GM23338 (cell line): ENCODE measurements at regions not wholly inside any gene's neighbourhood (a gene's known extent, or its start where the extent isn't known, plus 50 kb on each side); places are given as distances from the start of the nearest gene placed in this dataset.

Experiments
- CREB1 ChIP-seq: fragments of 250-450 bp; sonication (Bioruptor Pico); IDR thresholded peaks from 2 replicates; pipeline ENCODE4 v1.5.0; 2020; ENCODE audit warnings: low read depth, mild to moderate bottlenecking, moderate library complexity
- POLR2AphosphoS5 ChIP-seq: IDR thresholded peaks from 2 replicates; pipeline ENCODE4 v1.6.1; 2016; ENCODE audit warnings: antibody characterized with exemption, low read depth
- TF ChIP-seq, protein P1 (sequence below): IDR thresholded peaks from one replicate; pipeline ENCODE4 v1.6.1; 2018; ENCODE audit warnings: antibody characterized with exemption; ENCODE audit not compliant: unreplicated experiment
- TF ChIP-seq, protein P2 (sequence below), 2 experiments: fragments of 200-600 bp in 1 of 2; sonication (generic) in 1 of 2; conservative IDR thresholded peaks; 2 replicates each; pipeline versions ENCODE4 v1.5.1 to v1.6.1; 2016 to 2017; ENCODE audit warnings: antibody characterized with exemption in 2 of 2, low read depth in 2 of 2, mild to moderate bottlenecking in 2 of 2, moderate library complexity in 1 of 2
- TF ChIP-seq, protein P3 (sequence below): IDR thresholded peaks from 2 replicates; pipeline ENCODE4 v1.6.1; 2016; ENCODE audit warnings: antibody characterized with exemption

GRCh38 chr14:98137131-98138025 is 1134.6 kb downstream of the BCL11B start:
- TF ChIP-seq, protein P1, sequence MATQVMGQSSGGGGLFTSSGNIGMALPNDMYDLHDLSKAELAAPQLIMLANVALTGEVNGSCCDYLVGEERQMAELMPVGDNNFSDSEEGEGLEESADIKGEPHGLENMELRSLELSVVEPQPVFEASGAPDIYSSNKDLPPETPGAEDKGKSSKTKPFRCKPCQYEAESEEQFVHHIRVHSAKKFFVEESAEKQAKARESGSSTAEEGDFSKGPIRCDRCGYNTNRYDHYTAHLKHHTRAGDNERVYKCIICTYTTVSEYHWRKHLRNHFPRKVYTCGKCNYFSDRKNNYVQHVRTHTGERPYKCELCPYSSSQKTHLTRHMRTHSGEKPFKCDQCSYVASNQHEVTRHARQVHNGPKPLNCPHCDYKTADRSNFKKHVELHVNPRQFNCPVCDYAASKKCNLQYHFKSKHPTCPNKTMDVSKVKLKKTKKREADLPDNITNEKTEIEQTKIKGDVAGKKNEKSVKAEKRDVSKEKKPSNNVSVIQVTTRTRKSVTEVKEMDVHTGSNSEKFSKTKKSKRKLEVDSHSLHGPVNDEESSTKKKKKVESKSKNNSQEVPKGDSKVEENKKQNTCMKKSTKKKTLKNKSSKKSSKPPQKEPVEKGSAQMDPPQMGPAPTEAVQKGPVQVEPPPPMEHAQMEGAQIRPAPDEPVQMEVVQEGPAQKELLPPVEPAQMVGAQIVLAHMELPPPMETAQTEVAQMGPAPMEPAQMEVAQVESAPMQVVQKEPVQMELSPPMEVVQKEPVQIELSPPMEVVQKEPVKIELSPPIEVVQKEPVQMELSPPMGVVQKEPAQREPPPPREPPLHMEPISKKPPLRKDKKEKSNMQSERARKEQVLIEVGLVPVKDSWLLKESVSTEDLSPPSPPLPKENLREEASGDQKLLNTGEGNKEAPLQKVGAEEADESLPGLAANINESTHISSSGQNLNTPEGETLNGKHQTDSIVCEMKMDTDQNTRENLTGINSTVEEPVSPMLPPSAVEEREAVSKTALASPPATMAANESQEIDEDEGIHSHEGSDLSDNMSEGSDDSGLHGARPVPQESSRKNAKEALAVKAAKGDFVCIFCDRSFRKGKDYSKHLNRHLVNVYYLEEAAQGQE: no peak
- no peak for TF ChIP-seq POLR2AphosphoS5
- TF ChIP-seq, protein P2, sequence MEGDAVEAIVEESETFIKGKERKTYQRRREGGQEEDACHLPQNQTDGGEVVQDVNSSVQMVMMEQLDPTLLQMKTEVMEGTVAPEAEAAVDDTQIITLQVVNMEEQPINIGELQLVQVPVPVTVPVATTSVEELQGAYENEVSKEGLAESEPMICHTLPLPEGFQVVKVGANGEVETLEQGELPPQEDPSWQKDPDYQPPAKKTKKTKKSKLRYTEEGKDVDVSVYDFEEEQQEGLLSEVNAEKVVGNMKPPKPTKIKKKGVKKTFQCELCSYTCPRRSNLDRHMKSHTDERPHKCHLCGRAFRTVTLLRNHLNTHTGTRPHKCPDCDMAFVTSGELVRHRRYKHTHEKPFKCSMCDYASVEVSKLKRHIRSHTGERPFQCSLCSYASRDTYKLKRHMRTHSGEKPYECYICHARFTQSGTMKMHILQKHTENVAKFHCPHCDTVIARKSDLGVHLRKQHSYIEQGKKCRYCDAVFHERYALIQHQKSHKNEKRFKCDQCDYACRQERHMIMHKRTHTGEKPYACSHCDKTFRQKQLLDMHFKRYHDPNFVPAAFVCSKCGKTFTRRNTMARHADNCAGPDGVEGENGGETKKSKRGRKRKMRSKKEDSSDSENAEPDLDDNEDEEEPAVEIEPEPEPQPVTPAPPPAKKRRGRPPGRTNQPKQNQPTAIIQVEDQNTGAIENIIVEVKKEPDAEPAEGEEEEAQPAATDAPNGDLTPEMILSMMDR (conservative IDR thresholded peaks at IDR 0.05; ENCODE audit: low read depth in 2 of 2): no peak
- TF ChIP-seq, protein P3, sequence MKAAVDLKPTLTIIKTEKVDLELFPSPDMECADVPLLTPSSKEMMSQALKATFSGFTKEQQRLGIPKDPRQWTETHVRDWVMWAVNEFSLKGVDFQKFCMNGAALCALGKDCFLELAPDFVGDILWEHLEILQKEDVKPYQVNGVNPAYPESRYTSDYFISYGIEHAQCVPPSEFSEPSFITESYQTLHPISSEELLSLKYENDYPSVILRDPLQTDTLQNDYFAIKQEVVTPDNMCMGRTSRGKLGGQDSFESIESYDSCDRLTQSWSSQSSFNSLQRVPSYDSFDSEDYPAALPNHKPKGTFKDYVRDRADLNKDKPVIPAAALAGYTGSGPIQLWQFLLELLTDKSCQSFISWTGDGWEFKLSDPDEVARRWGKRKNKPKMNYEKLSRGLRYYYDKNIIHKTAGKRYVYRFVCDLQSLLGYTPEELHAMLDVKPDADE: no peak
- TF ChIP-seq CREB1 (CRISPR knock-in tag): no peak
